KOPT-K1 (cell line): ENCODE measurements at regions not wholly inside any gene's neighbourhood (a gene's known extent, or its start where the extent isn't known, plus 50 kb on each side); places are given as distances from the start of the nearest gene placed in this dataset.
"Not testable (repeated sequence)": the region's sequence is repeated elsewhere in the genome, so short reads cannot be mapped to it uniquely, and the experiment has no call there.

Source experiments
- H3K27ac ChIP-seq: fragments of 200-600 bp; sonication (generic); 2 replicates; pipeline ENCODE4 v1.5.1; 2016; ENCODE audit warnings: antibody characterized with exemption, mild to moderate bottlenecking, low read depth, low read length; ENCODE audit not compliant: poor library complexity, severe bottlenecking
- H3K36me3 ChIP-seq: fragments of 200-600 bp; sonication (generic); 2 replicates; pipeline ENCODE4 v1.5.1; 2017; ENCODE audit warnings: antibody characterized with exemption, mild to moderate bottlenecking, low read length, moderate library complexity; ENCODE audit not compliant: insufficient read depth
- H3K9me3 ChIP-seq: fragments of 200-600 bp; sonication (generic); 2 replicates; pipeline ENCODE4 v1.5.1; 2017; ENCODE audit warnings: antibody characterized with exemption, low read length, mild to moderate bottlenecking; ENCODE audit not compliant: insufficient read depth, poor library complexity, severe bottlenecking

DNA sequence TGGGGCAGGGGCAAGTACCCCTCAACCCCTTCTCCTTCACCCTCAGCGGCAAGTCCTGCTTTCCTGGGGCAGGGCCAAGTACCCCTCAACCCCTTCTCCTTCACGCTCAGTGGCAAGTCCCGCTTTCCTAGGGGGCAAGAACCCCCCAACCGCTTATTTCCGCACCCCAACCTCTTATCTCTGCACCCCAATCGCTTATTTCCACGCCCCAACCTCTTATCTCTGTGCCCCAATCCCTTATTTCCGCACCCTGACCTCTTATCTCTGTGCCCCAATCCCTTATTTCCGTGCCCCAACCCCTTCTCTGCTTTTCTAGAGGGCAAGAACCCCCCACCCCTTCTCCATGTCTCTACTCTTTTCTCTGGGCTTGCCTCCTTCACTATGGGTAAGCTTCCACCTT is 109.2 kb upstream of the PELI1 start:
- not testable (repeated sequence) for H3K9me3 ChIP-seq, H3K27ac ChIP-seq

GRCh38 chr2:64258566-64258965 is 114.3 kb upstream of the PELI1 start:
- Histone ChIP-seq H3K27ac (no peak overlapping the region), H3K9me3 (no peaks in the 10 kb centered on the region), H3K36me3 (no peaks in the 10 kb centered on the region)

More for the DNA sequence above, 109.2 kb upstream of the PELI1 start:
- not testable (repeated sequence) for H3K36me3 ChIP-seq

GRCh38 chr2:64259312-64259711 is 115.1 kb upstream of the PELI1 start:
- no peaks in the 10 kb centered on the region for H3K9me3 ChIP-seq
- H3K27ac ChIP-seq: no peak overlapping the region
- H3K36me3 ChIP-seq: no peaks in the 10 kb centered on the region

- Histone ChIP-seq H3K27ac (no peak overlapping the region), H3K36me3 (no peaks in the 10 kb centered on the region), H3K9me3 (no peaks in the 10 kb centered on the region)
Observed at GRCh38 chr2:64260093-64260803, 116.0 kb upstream of the PELI1 start.

- no peak overlapping the region for H3K27ac ChIP-seq
- H3K9me3 ChIP-seq: no peaks in the 10 kb centered on the region
- no peaks in the 10 kb centered on the region for H3K36me3 ChIP-seq
Observed at GRCh38 chr2:64260817-64261216, 116.6 kb upstream of the PELI1 start.

- Histone ChIP-seq H3K36me3 (no peaks in the 10 kb centered on the region), H3K27ac (no peak overlapping the region), H3K9me3 (no peaks in the 10 kb centered on the region)
Observed at GRCh38 chr2:64262071-64262470, 117.9 kb upstream of the PELI1 start.

GRCh38 chr2:64262816-64263215 is 118.6 kb upstream of the PELI1 start:
- Histone ChIP-seq H3K36me3 (no peaks in the 10 kb centered on the region), H3K27ac (no peak overlapping the region), H3K9me3 (no peaks in the 10 kb centered on the region)

DNA sequence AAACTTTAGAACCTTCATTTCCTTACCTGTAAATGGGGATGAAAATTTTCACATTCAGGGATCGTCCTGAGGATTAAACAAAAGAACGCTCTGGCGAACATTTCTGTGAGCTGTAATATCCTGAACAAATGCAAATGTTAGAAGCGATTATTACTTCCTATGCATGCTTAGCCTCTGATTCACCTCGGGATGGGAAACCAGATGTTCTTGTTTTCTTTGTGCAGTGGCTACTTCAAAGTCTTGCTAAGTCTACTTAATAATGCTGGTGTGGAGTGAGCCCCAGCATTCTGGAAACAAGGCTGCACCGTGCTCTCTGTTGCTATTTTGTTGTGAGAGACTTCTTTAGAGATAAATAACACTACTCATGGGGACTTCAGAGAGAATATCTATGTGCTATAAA is 119.1 kb upstream of the PELI1 start:
- H3K36me3 ChIP-seq: no peaks in the 10 kb centered on the region
- H3K9me3 ChIP-seq: no peaks in the 10 kb centered on the region
- no peak overlapping the region for H3K27ac ChIP-seq

GRCh38 chr2:64267699-64268098 is 123.5 kb upstream of the PELI1 start:
- no peaks in the 10 kb centered on the region for H3K9me3 ChIP-seq
- no peak overlapping the region for H3K27ac ChIP-seq
- no peaks in the 10 kb centered on the region for H3K36me3 ChIP-seq

DNA sequence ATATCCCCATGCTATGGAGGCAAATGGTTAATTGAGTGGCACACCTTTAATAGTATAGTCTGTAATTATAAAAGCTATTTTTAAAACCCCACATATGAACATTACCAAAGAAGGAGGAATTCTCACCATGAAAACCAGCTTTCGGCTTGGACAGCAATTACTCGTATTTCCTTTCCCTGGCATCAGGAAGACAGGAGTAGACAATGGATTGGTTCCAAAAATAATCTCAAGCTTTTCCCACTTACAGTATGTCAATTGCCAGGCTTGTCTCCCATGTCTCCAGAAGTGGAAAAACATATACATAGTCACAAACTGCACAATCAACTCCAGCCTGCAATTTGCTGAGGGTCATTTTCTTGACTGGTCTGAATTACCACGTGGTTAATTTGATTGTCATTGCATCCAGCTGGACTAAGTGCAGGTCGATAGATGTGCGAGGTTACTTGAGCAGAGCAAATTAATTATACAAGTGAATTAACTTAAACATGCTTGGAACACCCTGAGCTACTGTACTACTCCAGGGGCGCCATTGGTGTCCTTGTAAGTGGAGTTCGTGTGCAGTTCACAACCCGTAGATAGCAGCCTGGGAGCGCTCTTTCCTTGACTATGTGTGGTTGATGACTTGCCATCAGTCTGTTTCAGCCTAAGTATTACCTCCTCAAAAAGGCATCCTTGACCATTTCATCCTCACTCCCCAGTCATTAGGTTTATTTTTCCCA is 124.3 kb upstream of the PELI1 start:
- no peaks in the 10 kb centered on the region for H3K36me3 ChIP-seq
- H3K27ac ChIP-seq: no peak overlapping the region
- H3K9me3 ChIP-seq: no peaks in the 10 kb centered on the region

GRCh38 chr2:64273524-64274398 is 129.5 kb upstream of the PELI1 start:
- H3K9me3 ChIP-seq: no peaks in the 10 kb centered on the region
- H3K27ac ChIP-seq: no peak overlapping the region
- H3K36me3 ChIP-seq: no peaks in the 10 kb centered on the region

DNA sequence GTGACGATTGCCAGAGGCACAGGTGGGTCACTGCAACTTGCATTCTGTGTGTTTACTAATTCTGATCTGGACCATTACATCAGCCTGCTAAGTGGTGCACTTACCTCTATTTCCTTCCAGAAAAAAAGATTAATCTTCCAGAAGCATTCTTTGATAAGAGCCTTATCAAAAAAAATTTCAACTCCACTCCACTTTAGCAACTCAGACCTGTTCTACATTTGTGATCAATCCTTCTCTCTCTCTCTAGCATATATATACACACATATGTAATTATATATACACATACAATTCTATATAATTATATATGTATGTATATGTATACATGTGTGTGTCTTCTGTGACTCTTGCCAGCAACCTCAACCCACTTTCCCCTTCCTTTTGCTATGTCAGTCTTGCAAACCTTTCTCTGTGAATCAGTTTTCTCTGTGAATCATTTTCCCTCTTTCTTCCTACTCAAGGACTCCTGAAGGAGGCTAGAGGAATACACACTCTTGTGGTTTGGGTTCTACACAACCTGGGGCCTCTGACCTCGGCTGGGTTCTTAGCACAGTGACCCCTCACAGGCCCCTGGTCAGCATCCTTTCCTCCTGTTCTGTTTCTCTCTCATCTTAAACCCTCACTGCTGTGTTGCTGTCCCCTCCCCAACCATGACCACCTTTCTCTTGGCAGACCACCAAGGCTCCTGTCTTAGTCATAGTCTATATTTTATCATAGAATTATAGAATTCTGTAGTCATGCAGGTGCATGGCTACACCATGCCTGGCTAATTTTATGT is 130.4 kb upstream of the PELI1 start:
- Histone ChIP-seq H3K9me3 (no peaks in the 10 kb centered on the region), H3K36me3 (no peaks in the 10 kb centered on the region), H3K27ac (no peak overlapping the region)

DNA sequence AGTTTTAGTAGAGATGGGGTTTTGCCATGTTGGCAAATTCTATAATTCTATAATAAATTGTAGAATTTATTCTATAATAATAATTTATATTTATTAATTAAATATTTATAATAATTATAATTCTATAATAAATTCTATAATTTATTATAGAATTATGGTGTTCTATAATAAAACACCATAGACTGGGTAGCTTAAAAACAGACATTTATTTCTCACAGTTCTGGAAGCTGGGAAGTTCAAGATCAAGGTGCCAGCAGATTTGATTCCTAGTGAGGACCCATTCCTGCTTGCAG is 130.9 kb upstream of the PELI1 start:
- no peaks in the 10 kb centered on the region for H3K36me3 ChIP-seq
- H3K27ac ChIP-seq: no peak overlapping the region
- no peaks in the 10 kb centered on the region for H3K9me3 ChIP-seq

GRCh38 chr2:64276417-64277095 is 132.3 kb upstream of the PELI1 start:
- H3K27ac ChIP-seq: no peak overlapping the region
- no peaks in the 10 kb centered on the region for H3K36me3 ChIP-seq
- H3K9me3 ChIP-seq: no peaks in the 10 kb centered on the region
